GM10248 (cell line): ENCODE measurements at regions not wholly inside any gene's neighbourhood (a gene's known extent, or its start where the extent isn't known, plus 50 kb on each side); places are given as distances from the start of the nearest gene placed in this dataset.

Experiments
- CTCF ChIA-PET: fragments of 300-600 bp; sonication (Branson Sonifier 250); formaldehyde crosslinking; extraction: SDS; loops from one replicate; lab custom pipeline; 2021; ENCODE audit warnings: antibody characterized with exemption; lab: Yijun Ruan, JAX
- POLR2A ChIA-PET: fragments of 350-650 bp; sonication (Branson Sonifier 250); formaldehyde crosslinking; extraction: SDS; loops from one replicate; lab custom pipeline; 2020; ENCODE audit warnings: antibody characterized with exemption; lab: Yijun Ruan, JAX
- DNase-seq: peaks from one replicate; pipeline ENCODE4 v3.0.0; 2012; ENCODE audit errors: extremely low spot score
- TF ChIP-seq, protein P1 (sequence below): IDR thresholded peaks from 2 replicates; pipeline ENCODE4 v1.5.1; 2012; ENCODE audit warnings: mild to moderate bottlenecking, low read depth; ENCODE audit errors: extremely low read depth, missing control alignments, control extremely low read depth

DNA sequence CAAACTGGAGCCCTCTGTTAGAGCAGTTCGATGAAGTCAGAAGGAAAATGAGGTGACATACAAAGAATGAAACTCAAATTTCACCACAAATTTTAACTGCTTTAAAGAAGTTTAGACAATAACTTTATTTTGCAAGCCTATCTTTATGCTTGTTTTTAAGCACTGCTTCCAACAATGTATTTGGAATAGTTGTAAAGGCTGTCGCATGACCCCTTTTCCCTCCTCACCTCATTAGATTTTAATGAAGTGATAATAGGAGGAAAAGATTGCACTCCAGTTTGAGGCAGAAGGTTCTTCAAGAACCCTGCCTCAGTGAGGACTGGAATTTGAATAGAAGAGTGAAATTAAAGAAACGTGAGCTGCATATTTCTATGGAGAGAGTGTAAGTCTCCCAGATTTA is 386.1 kb upstream of the NR3C2 start:
- TF ChIP-seq, protein P1, sequence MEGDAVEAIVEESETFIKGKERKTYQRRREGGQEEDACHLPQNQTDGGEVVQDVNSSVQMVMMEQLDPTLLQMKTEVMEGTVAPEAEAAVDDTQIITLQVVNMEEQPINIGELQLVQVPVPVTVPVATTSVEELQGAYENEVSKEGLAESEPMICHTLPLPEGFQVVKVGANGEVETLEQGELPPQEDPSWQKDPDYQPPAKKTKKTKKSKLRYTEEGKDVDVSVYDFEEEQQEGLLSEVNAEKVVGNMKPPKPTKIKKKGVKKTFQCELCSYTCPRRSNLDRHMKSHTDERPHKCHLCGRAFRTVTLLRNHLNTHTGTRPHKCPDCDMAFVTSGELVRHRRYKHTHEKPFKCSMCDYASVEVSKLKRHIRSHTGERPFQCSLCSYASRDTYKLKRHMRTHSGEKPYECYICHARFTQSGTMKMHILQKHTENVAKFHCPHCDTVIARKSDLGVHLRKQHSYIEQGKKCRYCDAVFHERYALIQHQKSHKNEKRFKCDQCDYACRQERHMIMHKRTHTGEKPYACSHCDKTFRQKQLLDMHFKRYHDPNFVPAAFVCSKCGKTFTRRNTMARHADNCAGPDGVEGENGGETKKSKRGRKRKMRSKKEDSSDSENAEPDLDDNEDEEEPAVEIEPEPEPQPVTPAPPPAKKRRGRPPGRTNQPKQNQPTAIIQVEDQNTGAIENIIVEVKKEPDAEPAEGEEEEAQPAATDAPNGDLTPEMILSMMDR: no peak
- ChIA-PET POLR2A (no interaction called here), CTCF (interaction anchor here (0.7 to 1.1 kb wide), 3 partner anchors 9 to 22 kb away, joined by 3 read pairs; no protein-coding TSS in a partner anchor)
- no peak for DNase-seq

GRCh38 chr4:148827781-148828180 is 385.6 kb upstream of the NR3C2 start:
- ChIA-PET POLR2A (no interaction called here), CTCF (no interaction called here)
- DNase-seq: no peak
- TF ChIP-seq, protein P1: no peak

- POLR2A ChIA-PET: no interaction called here
- CTCF ChIA-PET: interaction anchor here (1.3 to 1.8 kb wide), 2 partner anchors 19 to 28 kb away, joined by 3 to 4 read pairs; no protein-coding TSS in a partner anchor
- TF ChIP-seq, protein P1: no peak
- DNase-seq: no peak
These were observed 381.2 kb upstream of the NR3C2 start for GRCh38 chr4:148823419-148823769.

DNA sequence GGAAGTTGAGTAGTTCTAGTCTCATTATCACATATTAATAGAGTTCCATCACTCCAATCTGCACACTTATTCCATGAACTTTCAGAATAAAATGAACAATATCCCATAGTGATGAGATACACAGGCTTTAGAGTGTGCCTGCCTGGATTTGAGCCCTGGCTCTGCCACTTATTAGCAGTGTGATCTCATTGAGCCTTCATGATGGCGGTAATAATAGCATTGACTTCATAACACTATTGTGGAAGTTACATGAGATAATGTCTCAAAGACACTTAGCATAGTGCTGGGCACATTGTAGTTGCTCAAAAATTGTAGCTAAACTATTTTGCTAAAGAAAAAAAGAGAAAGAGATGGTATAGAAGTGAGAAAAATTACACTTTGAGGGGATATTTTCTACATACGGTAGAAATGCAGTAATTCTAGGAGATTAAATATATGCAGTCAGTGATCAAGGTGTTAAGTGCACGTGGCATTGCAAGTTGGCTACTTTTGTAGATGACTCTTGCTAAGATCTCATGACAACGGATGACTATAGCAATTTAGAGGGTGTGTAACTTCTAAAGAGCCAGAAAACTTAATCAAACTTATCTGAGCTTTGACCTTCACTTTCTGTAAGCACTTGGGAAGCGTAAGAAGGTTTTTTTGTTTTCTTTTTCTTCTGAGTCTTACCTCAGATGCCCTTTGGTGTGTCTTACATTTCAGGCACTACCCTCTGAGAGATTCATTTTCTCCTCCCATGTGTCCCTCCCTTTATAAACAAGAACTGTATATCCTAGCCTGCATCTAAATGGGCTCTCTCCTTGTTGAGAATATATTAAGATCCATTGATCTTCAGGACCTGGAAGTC is 380.6 kb upstream of the NR3C2 start:
- CTCF ChIA-PET: interaction anchor here (1.0 to 1.3 kb wide), 2 partner anchors 10 to 27 kb away, joined by 3 read pairs; no protein-coding TSS in a partner anchor
- TF ChIP-seq, protein P1: no peak
- POLR2A ChIA-PET: no interaction called here
- no peak for DNase-seq

GRCh38 chr4:148814030-148814429 is 371.8 kb upstream of the NR3C2 start:
- ChIA-PET POLR2A (no interaction called here), CTCF (interaction anchor here (1.4 kb wide), 1 partner anchor 32 kb away, joined by 3 read pairs; no protein-coding TSS in a partner anchor)
- TF ChIP-seq, protein P1: no peak
- no peak for DNase-seq

DNA sequence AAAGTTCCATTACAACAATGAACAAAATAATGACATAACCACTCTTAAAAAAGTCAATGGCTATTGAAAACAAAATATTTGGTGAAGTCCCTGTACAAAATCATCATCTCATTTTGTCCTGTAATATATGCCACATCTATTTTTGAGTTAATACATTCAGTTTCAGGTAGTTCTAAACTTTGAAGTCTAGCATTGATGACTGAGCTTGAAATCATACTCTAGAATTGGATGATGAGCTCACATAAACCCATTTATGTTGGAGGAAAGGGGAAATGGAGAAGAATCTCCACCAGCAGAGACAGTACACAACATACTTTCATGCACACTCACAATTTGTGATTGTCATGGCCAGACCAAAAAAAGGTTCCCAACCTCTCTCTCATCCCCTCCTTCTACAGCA is 371.1 kb upstream of the NR3C2 start:
- CTCF ChIA-PET: interaction anchor here (1.4 to 1.7 kb wide), 2 partner anchors 11 to 31 kb away, joined by 3 to 5 read pairs; no protein-coding TSS in a partner anchor

More for the DNA sequence above, 371.1 kb upstream of the NR3C2 start:
- no peak for DNase-seq
- TF ChIP-seq, protein P1: no peak
- POLR2A ChIA-PET: no interaction called here
